Lower leg skin (tissue), 3 donors: ENCODE measurements at regions not wholly inside any gene's neighbourhood (a gene's known extent, or its start where the extent isn't known, plus 50 kb on each side); places are given as distances from the start of the nearest gene placed in this dataset.

Source experiments
- POLR2A ChIP-seq, 2 donors: fragments of 450-650 bp; IDR thresholded peaks; one replicate each; pipeline ENCODE4 v1.6.1; 2016 to 2017; ENCODE audit warnings: antibody characterized with exemption in 2 of 2, mild to moderate bottlenecking in 1 of 2, moderate library complexity in 1 of 2
- TF ChIP-seq, protein P1 (sequence below), 3 donors: fragments of 450-650 bp; IDR thresholded peaks; one replicate each; pipeline ENCODE4 v1.5.1; 2016; ENCODE audit warnings: antibody characterized with exemption in 3 of 3, mild to moderate bottlenecking in 3 of 3, moderate library complexity in 2 of 3

DNA sequence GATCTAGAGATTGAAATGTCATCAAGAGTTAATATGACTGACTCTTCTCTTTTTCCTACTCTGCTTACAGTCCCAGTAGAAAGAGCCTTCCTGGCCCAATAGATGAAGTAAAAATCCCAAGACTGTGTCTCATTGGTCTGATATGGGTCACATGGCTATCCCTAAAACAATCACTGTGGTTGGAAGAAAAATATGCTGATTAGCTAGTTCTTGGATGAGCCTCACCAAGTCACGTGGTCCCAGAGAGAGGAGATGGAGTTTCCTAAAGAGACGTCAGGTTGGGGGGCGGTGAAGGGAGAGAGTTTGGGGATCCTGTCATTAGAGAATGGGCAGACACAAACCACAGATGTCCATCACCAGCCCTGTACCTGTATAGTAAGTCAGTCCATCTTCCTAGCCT is 466.3 kb downstream of the HAPSTR1 start:
- TF ChIP-seq, protein P1, sequence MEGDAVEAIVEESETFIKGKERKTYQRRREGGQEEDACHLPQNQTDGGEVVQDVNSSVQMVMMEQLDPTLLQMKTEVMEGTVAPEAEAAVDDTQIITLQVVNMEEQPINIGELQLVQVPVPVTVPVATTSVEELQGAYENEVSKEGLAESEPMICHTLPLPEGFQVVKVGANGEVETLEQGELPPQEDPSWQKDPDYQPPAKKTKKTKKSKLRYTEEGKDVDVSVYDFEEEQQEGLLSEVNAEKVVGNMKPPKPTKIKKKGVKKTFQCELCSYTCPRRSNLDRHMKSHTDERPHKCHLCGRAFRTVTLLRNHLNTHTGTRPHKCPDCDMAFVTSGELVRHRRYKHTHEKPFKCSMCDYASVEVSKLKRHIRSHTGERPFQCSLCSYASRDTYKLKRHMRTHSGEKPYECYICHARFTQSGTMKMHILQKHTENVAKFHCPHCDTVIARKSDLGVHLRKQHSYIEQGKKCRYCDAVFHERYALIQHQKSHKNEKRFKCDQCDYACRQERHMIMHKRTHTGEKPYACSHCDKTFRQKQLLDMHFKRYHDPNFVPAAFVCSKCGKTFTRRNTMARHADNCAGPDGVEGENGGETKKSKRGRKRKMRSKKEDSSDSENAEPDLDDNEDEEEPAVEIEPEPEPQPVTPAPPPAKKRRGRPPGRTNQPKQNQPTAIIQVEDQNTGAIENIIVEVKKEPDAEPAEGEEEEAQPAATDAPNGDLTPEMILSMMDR (IDR thresholded peaks at IDR 0.05): no peak
- no peak for TF ChIP-seq POLR2A (IDR thresholded peaks at IDR 0.05)
